GM04503 (cell line): ENCODE measurements at regions not wholly inside any gene's neighbourhood (a gene's known extent, or its start where the extent isn't known, plus 50 kb on each side); places are given as distances from the start of the nearest gene placed in this dataset.
"Not testable (repeated sequence)": the region's sequence is repeated elsewhere in the genome, so short reads cannot be mapped to it uniquely, and the experiment has no call there.

ENCODE experiments used
- DNase-seq: peaks from one replicate; pipeline ENCODE4 v3.0.0-alpha.2; 2012; ENCODE audit warnings: low read depth

DNA sequence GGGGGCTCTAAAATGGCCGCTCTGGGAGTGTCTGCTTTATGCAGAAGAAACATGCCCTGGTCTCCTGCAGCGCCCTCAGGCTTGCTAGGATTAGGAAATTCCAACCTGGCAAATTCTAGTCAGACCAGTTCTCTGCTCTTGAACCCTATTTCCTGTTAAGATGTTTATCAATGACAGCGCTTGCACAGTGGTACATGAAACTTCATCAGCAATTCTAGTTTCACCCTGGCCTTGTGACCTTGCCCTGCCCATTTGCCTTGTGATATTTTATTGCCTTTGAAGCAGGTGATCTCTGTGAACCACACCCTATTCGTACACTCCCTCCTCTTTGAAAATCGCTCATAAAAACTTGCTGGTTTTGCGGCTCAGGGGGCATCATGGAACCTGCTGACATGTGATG is 1184.0 kb downstream of the JRKL start:
- DNase-seq, result not testable (repeated sequence)

DNA sequence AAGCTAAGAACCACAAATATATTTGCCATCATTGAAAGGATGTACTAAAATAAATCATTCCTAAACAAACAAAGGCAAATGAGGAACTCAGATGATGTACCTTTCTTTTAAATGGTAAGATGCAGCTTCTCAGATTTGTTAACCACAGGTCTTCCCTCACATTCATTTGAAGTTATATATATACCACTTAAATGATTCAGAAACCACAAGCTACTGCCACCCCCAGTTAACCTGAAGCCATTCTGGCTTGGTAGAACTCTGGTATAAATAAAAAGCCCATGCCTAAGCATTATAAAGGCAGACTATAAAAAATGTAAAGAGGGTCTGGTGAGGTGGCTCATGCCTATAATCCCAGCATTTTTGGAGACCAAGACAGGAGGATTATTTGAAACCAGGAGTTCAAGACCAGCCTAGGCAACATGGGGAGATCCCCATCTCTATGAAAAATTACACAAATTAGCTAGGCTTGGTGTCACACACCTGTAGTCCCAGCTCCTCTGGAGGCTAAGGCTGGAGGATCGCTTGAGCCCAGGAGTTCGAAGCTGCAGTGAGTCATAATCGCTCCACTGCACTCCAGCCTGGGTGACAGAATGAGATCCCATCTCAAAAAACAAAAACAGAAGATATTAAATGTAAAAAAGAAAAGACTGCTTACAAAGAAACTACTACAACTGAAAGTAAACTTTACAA is 1185.3 kb downstream of the JRKL start:
- no peak for DNase-seq

DNA sequence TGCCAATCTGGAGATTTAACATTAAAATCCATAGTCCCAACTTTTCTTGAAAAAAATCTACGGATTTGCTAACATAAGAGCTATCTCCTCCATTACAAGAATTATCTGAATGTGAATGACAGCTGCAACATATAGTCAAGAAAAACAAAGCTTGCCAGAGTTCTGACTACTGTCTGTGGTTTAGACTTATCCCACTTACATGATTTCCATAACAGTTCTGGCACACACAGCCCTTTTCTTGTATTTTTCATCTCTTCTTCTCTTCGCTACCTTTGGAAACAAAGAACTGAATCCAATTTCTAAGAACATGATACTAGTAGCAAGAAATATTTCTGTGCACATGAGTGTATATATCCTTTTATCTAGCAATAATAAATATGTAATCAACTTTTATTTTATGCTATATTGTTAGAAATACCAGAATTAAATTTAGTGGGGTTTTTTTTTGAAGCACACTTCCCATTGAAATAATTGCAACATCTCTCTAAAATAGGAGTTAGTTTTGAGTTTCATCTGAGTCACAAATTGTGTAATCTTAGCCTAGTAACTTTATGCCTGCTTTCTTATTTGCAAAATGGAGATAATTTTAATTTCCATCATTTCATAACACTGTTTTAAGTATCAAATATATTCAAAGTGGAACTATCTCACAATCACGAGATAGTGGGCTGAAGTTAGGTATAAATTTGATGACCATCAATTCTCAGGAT is 1217.6 kb downstream of the JRKL start:
- no peak for DNase-seq

DNA sequence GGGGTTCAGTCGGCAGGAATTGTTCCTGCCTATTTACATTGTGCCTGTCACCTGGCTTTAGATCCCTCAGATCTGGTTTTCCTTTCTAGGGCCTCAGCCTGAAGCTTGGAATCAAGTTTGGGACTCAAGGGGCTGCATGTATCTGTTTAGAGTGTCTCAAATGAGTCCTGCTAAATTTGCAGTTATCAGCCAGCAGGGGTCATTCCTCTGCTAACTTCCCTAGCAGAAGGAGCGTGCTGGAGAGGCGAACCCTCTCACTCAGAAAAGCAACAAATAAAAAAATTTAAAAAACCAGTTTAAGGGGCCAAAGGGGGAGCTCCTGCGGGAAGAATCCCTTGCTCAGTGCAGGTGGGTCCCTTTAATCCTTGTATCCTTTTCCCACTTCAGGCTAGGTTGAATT is 1220.2 kb downstream of the JRKL start:
- no peak for DNase-seq

DNA sequence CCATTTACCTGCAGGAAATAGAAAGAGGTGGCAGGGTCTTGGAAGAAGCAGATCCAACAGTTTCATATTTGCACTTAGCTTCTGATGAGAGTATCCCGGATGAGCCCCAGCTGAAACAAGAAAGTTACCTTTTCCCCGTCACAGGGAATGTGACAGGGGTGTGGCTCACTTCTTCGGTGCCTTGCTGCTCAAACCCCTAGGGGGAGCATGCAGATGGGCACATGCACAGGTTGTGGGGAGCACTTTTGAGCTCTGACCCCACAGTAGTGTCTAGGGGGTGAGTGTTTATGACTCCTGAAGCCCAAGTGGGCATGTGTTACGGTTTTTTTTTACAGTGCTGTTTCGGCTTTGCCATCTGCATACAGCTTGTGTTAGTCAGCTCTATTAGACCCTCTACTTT is 1221.0 kb downstream of the JRKL start:
- DNase-seq, result no peak

DNA sequence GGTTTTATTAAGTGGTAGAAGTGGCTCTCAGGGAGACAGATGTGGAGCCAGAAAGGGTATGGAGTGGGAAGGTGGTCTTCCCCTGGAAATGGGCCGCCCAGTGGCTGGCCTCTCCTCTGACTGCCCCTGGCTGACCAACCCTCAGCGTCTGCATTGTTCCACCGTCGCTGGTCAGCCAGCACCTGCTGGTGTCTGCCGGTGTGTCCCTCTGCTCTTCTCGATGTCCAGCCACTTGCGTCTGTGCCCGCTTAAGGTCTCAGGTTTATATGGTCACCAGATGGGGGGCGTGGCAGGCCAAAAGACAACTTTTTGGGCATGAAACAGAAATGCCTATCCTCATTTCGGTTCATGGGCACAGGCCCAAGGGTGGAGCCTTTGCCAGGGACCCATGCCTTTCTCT is 1221.5 kb downstream of the JRKL start:
- no peak for DNase-seq

DNA sequence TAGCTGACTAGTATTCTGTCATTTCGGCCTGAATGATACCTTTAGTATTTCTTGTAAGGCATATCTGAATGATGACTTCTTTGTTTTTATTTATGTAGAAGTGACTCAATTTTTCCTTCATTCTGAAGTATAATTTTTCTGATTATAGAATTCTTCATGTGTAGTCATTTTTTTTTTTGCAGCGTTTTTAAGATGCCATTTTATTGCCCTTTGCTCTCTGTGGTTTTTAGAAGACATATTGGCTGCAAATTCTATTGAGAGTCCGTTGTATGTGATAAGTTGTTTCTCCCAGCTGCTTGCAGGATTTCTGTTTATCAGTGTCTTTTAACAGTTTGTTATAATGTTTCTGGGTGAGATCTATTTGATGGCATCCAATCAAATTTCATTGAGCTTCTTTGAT is 1224.8 kb downstream of the JRKL start:
- DNase-seq, result no peak

DNA sequence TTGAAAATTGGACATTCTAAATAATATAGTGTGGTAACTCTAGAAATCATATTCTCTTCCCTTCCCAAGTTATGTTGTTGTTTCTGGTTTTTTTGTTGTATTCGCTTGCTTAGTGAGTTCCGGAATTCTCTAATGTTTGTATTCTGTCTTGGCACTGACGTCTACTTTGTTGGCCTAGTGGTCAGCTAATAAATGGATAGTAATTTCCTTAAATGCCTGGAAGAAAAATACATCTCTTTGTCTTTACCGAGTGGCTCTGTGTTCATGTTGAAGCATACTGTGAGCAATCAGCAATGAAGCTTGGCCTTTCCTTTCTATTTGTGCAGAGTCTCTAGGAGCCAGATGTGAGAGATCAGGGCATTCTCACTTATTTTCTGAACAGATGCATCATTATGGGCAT is 1225.7 kb downstream of the JRKL start:
- no peak for DNase-seq

DNA sequence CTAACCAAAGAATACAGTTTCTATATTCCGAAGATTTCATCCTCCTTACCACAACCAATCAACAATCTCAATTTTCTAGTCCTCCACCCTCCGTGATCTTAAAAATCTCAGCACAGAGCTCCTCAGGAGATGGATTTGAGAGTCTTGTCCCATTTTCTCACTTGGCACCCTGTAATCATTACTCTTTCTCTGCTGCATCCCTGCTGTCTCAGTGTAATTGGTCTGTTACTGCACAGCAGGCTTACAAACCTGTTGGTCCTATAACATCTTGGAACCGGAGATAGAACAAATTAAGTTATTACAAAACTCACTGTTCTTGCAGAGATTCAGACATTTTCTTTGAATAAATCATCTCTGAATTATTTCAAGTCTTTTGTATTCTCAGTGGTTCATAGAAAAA is 1227.2 kb downstream of the JRKL start:
- no peak for DNase-seq

DNA sequence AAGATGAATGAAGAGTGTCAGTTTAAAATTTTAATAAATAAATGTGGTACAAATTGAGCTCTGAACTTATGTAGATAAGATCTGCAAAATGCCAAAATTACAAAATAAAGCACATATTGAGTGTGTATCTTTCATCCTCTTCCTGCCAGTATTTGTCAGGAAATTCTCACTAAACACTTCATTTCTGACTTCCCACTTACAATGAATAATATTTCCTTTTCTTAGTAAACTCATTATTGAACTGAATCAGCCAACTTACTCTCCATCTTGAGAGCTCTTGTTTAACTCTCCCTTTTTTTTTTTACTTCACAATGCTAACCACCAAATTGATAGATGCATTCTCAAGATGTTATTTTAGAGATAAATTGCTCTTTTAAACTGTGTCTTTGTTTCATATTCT is 1230.2 kb downstream of the JRKL start:
- DNase-seq, result no peak

DNA sequence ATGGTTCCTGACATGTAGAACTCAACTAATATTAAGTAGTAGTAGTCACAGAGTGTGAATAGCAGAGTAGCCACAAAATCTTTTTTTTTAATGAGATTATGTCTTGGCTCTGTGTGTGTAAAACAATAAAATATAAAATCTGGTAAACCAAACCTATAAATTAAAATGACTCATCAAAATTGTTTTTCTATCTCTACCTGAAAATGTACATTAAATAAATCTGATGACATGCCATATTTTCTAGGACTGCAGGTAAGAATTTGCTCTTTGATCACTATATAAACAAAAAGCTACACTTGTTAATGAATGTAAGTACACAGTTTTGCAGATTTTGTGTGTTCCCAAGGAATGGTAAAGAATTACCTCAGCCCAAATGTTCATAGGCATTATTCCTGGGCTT is 1231.5 kb downstream of the JRKL start:
- no peak for DNase-seq

DNA sequence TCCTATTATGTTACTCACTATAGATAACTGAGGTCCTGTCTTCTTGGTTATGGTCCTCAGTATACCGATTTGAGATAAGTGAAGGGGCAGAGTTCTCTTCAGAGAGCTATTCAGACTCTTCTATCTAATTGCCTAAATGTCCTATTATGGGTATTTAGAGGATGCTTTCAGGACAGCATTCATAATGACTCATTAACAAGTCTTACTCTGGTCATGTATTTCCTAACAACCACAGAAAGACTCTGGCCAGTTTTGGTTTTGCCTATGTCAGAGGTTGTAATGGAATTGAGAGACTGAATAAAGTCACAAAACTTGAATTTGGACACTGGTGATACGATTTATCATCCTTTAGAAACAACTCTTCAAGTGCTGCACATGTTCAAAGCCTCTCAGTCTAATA is 1233.0 kb downstream of the JRKL start:
- no peak for DNase-seq

DNA sequence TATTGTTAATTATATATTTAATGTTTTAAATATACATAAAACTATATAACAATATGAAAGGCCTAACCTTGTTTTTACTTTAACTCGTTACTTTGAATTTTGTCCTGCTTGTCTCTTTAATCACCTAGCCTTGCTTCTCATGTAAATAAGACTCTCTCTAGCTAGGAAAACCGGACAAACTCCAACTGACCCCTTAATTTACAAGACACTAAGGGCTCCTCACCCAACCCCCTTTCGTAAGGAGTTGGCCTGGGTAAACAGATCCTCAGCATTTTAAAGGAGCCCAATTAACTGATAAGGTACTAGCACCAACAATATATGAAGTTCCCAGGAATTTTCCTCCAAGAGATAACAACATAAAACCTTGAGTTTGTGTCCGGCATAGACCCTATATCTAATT is 1246.9 kb downstream of the JRKL start:
- not testable (repeated sequence) for DNase-seq

DNA sequence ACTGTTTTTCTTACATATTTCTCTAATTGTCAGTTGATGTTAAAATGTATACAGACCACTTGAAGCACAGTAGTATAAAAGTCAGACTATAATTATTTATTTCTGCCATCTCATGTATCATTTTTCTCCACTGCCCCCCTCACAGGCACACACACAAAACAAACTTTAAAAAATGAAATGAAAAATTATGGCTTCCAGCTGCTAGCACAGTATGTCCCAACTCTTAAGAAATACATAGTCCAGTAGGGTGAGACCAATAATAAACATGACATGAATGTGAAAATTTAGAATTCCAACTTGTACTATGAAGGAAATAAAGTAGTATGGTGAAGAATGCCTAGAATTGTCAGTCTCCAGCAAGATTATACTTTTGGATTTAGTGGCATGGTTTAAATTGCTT is 1247.9 kb downstream of the JRKL start:
- no peak for DNase-seq

DNA sequence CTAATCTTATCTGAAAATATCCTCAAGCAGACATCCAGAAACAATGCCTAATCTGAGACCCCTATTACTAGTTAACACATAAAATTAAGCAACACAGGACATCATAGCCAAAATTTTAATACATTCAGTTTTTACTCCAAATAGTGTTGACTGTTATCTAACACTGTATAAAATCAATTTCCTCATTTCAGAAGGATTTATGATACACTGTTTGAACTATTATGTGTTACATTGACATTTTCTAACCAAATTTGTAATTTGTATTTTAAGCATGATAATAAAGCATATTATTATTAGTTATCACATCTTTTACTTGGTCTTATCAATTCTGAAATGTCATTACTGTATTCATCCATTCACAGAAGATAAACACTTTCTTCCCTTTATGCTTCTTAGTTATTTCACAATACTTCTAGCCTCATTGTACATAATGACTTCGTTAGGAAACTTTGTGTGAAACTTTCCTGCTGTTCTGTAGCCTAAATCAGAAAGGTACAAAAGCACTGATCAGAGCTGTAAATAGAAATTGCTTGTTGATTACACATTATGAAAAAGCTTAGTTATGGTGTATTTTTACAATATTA is 1248.9 kb downstream of the JRKL start:
- no peak for DNase-seq

DNA sequence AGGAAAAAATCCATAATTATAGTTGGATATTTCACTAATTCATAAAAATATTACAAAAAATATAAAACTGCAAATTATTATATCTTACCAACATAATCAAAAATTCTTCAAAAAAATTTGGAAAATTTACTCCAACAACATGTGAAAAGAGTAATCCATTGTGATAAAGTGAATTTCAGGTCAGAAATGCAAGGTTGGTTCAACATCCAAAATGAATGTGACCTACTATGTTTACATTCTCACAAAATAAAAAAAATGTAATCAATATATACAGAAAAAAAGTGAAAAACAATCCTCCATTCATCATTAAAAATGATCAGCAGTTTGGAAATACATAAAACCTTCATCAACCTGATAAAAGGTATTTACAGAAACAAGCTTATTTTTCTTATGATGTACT is 1252.2 kb downstream of the JRKL start:
- no peak for DNase-seq

DNA sequence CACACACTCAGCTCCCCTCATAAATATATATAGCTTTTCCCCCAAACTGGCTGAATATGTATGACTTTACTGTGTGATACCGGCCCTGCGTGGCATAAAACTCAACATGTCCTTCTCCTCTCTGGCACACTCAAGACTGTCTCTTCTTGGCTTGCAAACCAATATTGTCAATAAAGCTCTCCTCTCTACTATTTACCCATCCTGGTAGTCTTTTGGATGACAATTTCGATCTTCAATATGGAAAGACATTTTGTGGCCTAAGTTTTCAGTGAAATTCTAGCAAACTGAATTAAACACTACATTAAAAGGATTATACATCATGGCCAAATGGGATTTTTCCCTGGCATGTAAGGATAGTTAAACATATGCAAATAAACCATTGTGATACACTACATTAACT is 1255.9 kb downstream of the JRKL start:
- DNase-seq, result no peak

DNA sequence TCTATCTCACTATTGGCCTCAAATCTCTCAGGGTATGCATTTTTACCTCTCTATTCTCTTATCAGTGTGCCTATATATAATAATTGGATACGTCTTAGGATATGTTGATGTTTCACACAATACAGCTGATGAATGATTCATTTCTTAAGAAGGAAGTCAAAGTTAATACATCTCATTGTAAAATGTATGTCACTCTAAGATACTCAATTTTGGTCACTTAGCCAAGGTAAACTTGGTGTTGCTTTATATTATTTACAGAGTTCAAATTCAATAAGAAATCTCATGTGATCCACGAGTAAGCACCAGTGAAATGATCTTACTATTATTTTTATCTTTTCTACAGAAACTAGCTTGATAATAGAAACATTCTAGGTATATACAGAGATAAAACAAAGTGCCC is 1266.5 kb downstream of the JRKL start:
- DNase-seq, result no peak

DNA sequence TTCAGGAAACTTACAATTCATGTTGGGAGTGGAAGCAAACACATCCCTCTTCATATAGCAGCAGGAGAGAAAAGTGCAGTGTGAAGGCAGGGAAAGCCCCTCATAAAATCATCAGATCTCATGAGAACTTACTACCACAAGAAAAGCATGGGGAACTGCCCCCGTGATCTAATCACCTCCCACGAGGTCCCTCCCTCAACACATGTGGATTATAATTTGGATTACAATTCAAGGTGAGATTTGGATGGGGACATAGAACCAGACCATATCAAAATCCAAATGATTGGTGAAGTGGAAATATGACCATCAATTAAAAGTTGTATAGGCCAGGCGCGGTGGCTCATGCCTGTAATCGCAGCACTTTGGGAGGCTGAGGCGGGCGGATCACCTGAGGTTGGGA is 1268.0 kb downstream of the JRKL start:
- no peak for DNase-seq

DNA sequence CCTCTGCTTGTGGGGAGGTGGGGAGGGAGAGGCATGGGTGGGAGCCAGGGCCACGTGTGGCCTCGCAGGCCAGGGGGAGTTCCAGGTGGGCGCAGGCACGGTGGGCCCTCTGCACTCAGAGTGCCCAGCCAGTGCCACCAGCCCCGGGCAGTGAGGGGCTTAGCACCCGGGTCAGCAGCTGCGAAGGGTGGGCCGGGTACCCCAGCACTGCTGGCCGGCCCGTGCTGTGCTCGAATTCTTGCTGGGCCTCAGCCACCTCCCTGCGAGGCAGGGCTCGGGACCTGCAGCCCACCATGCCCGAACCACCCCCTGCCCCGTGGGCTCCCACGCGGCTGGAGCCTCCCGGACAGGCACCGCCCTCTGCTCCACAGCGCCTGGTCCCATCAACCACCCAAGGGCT is 1277.2 kb downstream of the JRKL start:
- DNase-seq, result no peak

DNA sequence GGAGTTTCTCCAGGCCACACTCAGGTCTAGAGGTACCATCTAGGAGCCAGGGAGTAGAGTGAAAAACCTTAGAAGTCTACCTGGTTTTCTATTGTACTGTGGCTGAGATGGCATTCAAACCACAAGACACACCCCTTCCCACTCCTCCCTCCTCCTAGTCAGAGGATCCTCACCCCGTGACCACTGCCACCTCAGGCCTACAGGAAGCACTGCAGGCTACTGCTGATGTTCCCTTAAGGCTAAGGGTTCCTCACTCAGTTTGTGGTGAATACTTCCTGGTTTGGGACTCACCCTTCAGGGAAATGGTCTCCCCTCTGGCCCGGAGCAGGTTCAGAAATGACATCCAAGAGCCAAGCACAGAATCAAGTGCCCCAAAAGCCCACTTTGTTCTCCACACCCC is 1293.9 kb downstream of the JRKL start:
- no peak for DNase-seq

DNA sequence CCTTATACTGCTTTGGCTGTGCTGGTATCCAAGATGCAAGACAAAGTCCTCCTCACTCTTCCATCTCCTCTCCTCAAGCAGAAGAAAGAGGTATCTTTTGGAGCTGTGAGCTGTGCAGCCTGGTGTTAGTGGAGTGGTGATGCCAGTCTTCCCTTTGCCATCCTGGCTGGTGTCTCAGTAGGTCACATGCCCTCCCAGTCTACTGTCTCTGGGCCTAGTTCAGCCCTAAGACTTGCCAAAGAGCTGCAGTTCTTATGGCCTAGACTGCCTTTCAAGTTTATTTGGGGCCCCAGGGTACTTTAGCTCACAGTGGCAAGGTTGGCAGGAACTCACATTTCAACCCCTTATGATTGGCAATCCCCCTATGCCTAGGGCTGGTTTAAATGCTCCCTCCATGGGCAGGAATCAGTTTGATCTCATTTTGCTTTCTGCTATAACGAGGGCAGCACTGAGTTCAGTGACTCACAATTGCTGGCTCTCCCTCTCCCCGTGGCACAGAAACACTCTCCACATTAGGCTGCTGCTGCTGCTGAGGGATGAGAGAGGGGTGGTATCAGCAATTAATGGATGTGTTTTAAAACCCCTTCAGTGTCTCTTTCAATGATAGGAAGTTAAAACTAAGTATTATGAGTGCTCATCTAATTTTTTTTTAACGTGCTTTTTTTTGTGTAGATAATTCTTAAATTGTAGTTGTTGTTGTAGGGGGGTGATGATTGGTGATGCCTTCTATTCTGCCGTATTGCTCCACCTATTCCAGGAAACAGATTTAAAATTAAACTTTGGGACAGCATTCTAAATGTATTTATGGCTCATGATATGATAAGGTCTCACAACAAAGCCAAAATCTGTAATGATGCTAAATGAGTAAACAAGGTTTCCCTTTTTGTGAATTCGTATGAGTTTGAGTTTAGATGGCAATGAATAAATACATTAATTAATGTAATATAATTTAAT is 1295.0 kb downstream of the JRKL start:
- DNase-seq, result no peak

DNA sequence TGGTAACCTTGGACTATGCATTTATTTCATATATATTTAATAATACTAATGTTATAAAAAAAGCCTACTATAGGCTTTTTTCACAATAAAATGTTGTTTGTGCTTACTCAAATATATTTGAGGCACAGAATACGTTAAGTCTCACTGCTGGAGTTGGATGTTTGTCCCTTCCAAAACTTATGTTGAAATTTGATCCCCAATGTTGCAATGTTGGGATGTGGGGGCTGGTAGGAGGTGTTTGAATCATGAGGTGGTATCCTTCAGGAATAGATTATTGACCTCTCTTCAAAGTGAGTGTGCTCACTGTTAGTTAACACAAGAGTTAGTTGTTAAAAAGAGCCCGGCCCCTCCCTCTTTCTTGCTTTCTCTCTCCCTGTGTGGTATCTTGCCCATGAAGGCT is 1295.9 kb downstream of the JRKL start:
- DNase-seq, result no peak
